ENCODE measurements at regions not wholly inside any gene's neighbourhood (a gene's known extent, or its start where the extent isn't known, plus 50 kb on each side); places are given as distances from the start of the nearest gene placed in this dataset.
"Not testable (repeated sequence)": the region's sequence is repeated elsewhere in the genome, so short reads cannot be mapped to it uniquely, and the experiment has no call there.

DNA sequence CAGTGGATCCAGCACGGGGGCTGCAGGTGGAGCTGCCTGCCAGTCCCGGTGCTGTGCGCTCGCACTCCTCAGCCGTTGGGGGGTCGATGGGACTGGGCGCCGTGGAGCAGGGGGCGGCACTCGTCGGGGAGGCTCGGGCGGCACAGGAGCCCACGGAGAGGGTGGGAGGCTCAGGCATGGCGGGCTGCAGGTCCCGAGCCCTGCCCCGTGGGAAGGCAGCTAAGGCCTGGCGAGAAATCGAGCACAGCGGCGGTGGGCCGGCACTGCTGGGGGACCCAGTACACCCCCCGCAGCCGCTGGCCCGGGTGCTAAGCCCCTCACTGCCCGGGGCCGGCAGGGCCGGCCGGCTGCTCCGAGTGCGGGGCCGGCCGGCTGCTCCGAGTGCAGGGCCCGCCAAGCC, 52.3 kb upstream of the MARK1 start:
- not testable (repeated sequence) for H3K9me3 Mint-ChIP-seq (ENCODE audit: low read depth); DNase-seq (ENCODE audit: low spot score, unreplicated experiment); H3K36me3 Mint-ChIP-seq (ENCODE audit: insufficient read depth); H3K27ac Mint-ChIP-seq; H3K4me3 Mint-ChIP-seq (ENCODE audit: low read depth); H3K27me3 Mint-ChIP-seq; H3K4me1 Mint-ChIP-seq (ENCODE audit: low read depth)

DNA sequence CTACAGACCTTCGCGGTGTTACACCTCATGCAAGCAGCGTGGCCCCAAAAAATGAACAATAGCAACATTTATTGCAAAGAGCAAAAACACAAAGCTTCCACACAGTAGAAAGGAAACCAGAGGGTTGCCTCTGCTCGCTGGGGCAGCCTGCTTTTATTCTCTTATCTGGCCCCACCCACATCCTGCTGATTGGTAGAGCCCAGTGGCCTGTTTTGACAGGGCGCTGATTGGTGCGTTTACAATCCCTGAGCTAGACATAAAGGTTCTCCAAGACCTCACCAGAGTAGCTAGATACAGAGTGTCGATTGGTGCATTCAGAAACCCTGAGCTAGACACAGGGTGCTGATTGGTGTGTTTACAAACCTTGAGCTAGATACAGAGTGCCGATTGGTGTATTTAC, 52.8 kb upstream of the MARK1 start:
- not testable (repeated sequence) for DNase-seq (ENCODE audit: low spot score, unreplicated experiment); H3K4me3 Mint-ChIP-seq (ENCODE audit: low read depth); H3K27me3 Mint-ChIP-seq; H3K36me3 Mint-ChIP-seq (ENCODE audit: insufficient read depth); H3K4me1 Mint-ChIP-seq (ENCODE audit: low read depth); H3K9me3 Mint-ChIP-seq (ENCODE audit: low read depth); H3K27ac Mint-ChIP-seq

DNA sequence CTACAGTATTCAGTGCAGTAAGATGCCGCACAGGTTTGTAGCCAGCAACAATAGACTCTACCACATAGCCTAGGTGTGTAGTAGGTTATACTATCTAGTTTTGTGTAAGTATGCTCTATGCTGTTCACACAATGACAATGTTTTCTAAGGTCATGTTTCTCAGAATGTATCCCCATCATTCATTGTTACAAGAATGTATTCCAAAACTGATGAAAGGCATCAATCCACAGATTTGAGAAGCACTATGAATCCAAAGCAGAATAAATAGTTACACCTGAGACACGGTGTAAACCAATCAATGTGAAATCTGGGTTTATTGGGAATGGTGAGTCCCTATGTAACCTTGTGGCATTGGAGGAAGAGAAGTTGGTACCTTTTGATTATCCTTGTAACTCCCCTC, 54.5 kb upstream of the MARK1 start:
- Mint-ChIP-seq H3K4me1 (ENCODE audit: low read depth) (no peaks in the 10 kb centered on the region), H3K4me3 (ENCODE audit: low read depth) (no peak overlapping the region), H3K36me3 (ENCODE audit: insufficient read depth) (no peaks in the 10 kb centered on the region), H3K9me3 (ENCODE audit: low read depth) (peaks cover 4% of the 10 kb centered on the region), H3K27me3 (no peaks in the 10 kb centered on the region), H3K27ac (no peak overlapping the region)
- no peak for DNase-seq (ENCODE audit: low spot score, unreplicated experiment)
- TF ChIP-seq, protein P1, sequence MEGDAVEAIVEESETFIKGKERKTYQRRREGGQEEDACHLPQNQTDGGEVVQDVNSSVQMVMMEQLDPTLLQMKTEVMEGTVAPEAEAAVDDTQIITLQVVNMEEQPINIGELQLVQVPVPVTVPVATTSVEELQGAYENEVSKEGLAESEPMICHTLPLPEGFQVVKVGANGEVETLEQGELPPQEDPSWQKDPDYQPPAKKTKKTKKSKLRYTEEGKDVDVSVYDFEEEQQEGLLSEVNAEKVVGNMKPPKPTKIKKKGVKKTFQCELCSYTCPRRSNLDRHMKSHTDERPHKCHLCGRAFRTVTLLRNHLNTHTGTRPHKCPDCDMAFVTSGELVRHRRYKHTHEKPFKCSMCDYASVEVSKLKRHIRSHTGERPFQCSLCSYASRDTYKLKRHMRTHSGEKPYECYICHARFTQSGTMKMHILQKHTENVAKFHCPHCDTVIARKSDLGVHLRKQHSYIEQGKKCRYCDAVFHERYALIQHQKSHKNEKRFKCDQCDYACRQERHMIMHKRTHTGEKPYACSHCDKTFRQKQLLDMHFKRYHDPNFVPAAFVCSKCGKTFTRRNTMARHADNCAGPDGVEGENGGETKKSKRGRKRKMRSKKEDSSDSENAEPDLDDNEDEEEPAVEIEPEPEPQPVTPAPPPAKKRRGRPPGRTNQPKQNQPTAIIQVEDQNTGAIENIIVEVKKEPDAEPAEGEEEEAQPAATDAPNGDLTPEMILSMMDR (IDR thresholded peaks at IDR 0.05; ENCODE audit: unreplicated experiment) = no peak

DNA sequence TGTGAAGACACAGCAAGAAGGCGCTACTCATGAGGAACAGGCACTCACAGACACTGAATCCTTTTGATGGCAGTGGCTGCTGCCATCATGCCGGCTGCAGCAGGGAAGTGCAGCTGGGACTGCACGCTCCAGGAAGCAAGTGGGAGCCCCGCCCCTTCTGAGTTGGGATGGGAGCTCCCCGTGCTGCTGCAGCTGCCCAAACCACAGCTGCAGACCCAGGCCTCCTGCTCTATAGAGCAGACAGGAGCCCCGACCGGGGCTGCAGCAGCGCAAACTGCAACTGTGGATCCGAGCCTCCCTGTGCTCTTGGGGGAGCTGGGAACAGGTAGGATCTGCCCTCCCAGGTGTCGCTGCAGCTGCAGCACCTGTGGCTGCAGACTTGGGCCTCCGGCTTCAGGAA, 65.2 kb upstream of the MARK1 start:
- DNase-seq (ENCODE audit: low spot score, unreplicated experiment) = no peak
- peaks cover 6% of the 10 kb centered on the region for H3K9me3 Mint-ChIP-seq (ENCODE audit: low read depth)
- H3K27ac Mint-ChIP-seq = no peak overlapping the region
- no peaks in the 10 kb centered on the region for H3K27me3 Mint-ChIP-seq
- H3K4me1 Mint-ChIP-seq (ENCODE audit: low read depth) = no peaks in the 10 kb centered on the region
- H3K4me3 Mint-ChIP-seq (ENCODE audit: low read depth) = peak overlapping the region; percentile 21
- TF ChIP-seq, protein P1 (IDR thresholded peaks at IDR 0.05; ENCODE audit: unreplicated experiment) = peak; percentile 29
- H3K36me3 Mint-ChIP-seq (ENCODE audit: insufficient read depth) = peaks cover 2% of the 10 kb centered on the region

DNA sequence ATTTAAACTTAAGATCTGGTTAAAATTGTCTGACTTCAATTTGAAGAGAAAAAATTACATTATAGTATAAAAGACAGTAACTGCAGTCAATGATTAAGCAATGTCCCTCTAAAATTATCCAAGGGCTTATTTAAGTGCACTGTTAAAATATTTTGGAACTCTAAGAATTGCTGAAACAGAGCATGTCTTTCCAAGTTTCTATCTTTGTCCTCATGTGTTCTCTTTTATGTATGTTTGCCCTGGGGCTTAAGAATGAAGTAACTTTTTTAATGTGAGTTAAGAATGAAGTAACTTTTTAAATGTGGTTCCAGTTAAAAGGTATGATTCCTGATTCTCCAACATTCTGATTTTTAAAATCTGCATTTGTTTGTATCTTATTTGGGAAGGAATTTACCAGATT, 69.0 kb upstream of the MARK1 start:
- Mint-ChIP-seq H3K27me3 (no peaks in the 10 kb centered on the region), H3K9me3 (ENCODE audit: low read depth) (no peaks in the 10 kb centered on the region), H3K27ac (no peak overlapping the region), H3K4me3 (ENCODE audit: low read depth) (no peak overlapping the region), H3K36me3 (ENCODE audit: insufficient read depth) (no peaks in the 10 kb centered on the region), H3K4me1 (ENCODE audit: low read depth) (no peaks in the 10 kb centered on the region)
- no peak for DNase-seq (ENCODE audit: low spot score, unreplicated experiment)
- TF ChIP-seq, protein P1 (IDR thresholded peaks at IDR 0.05; ENCODE audit: unreplicated experiment) = no peak

DNA sequence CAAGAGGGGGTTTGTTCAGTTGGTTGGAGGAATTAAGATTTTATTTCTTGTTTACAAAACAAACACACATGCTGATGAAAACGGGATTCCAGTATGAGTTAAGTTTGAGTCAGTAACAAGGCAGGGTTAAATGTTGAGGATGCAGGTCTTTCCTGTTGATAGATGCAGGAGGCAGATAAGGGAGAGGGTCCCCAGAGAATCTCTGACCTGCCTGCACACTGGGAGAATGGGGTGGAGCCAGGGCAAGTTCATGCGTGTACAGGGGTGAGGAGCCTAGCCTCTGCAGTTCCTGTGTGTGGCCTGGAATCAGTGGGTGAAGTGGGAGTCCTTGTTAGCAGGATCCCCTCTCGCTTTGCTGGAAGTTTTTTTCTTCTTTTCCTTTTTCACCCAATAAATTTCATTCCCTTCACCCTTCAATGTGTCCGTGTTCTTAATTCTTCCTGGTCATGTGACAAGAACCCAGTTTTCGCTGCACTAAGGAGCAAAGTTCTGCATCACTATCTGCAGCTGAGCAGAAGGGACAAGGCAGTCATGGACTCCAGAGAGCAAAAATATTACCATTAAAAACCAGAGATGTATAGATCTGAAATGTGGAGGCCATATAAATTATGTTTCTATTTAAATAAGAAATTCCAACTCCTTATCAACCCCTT, 69.9 kb upstream of the MARK1 start:
- TF ChIP-seq, protein P1 (IDR thresholded peaks at IDR 0.05; ENCODE audit: unreplicated experiment) = no peak
- DNase-seq (ENCODE audit: low spot score, unreplicated experiment) = no peak
- H3K9me3 Mint-ChIP-seq (ENCODE audit: low read depth) = no peaks in the 10 kb centered on the region
- no peak overlapping the region for H3K4me3 Mint-ChIP-seq (ENCODE audit: low read depth)
- H3K27me3 Mint-ChIP-seq = no peaks in the 10 kb centered on the region
- H3K36me3 Mint-ChIP-seq (ENCODE audit: insufficient read depth) = no peaks in the 10 kb centered on the region
- no peak overlapping the region for H3K27ac Mint-ChIP-seq
- peaks cover 2% of the 10 kb centered on the region for H3K4me1 Mint-ChIP-seq (ENCODE audit: low read depth)
